HCT116 (cell line): ENCODE measurements at regions not wholly inside any gene's neighbourhood (a gene's known extent, or its start where the extent isn't known, plus 50 kb on each side); places are given as distances from the start of the nearest gene placed in this dataset.

ENCODE experiments used
- ATAC-seq: fragments of 200-7000 bp; cut with Tn5 transposase; 2 replicates; pipeline ENCODE4 v1.9.1; 2020; ENCODE audit warnings: mild to moderate bottlenecking, moderate library complexity
- BruUV-seq: library from RNA; stranded (reverse); fragments of 400-500 nt; replicated peaks from 2 replicates; lab custom pipeline; 2021; lab: Mats Ljungman, UMichigan
- CTCF ChIA-PET: fragments of 300-600 bp; sonication (Branson Sonifier 250); formaldehyde crosslinking; loops from one replicate; lab custom pipeline; 2021; ENCODE audit warnings: antibody characterized with exemption; lab: Charles Lee
- POLR2A ChIA-PET: fragments of 300-600, 350-600 bp; sonication (Branson Sonifier 250); formaldehyde crosslinking; loops from one replicate; lab custom pipeline; 2021; ENCODE audit warnings: antibody characterized with exemption; lab: Charles Lee
- RAD21 ChIA-PET, 2 experiments: fragments of 300-600 bp; sonication (Branson Sonifier 250); formaldehyde crosslinking; loops; one replicate each; lab custom pipeline; 2023; ENCODE audit warnings: low total read pairs in 2 of 2; ENCODE audit not compliant: uncharacterized antibody in 2 of 2, unreplicated experiment in 2 of 2, low non-redundant PET in 1 of 2; lab: Charles Lee
- DNase-seq: peaks from one replicate; pipeline ENCODE4 v3.0.0-alpha.2; 2010; ENCODE audit warnings: low read depth, low spot score
- H2AFZ ChIP-seq: fragments of 200-600 bp; shearing (Covaris generic), sonication (generic); 2 replicates; pipeline ENCODE4 v1.6.1; 2017; ENCODE audit warnings: low read depth, mixed run types, mixed read lengths, antibody characterized with exemption, low read length; ENCODE audit not compliant: poor library complexity, severe bottlenecking
- H3K27ac ChIP-seq: 2 replicates; pipeline ENCODE4 v1.5.1; 2012; ENCODE audit warnings: low read depth, low read length
- H3K27me3 ChIP-seq: fragments of 200-600 bp; sonication (generic); 2 replicates; pipeline ENCODE4 v1.6.1; 2016; ENCODE audit warnings: mixed run types, low read length, mixed read lengths; ENCODE audit not compliant: insufficient read depth
- H3K36me3 ChIP-seq, 2 experiments: fragments of 200-500 bp in 1 of 2; fragments of 200-600 bp in 1 of 2; sonication (Bioruptor generic) in 1 of 2; sonication (generic) in 1 of 2; 2 replicates each; pipeline versions ENCODE4 v1.5.1 to v1.6.1; 2014 to 2016; ENCODE audit warnings: low read length in 2 of 2, inconsistent platforms in 1 of 2, mixed read lengths in 1 of 2, mixed run types in 1 of 2; ENCODE audit not compliant: insufficient read depth in 2 of 2, control insufficient read depth in 1 of 2
- H3K4me1 ChIP-seq, 2 experiments: fragments of 200-600 bp in 1 of 2; sonication (generic) in 1 of 2; 2 replicates each; pipeline versions ENCODE4 v1.5.1 to v1.6.1; 2012 to 2017; ENCODE audit warnings: low read length in 2 of 2, inconsistent platforms in 1 of 2, mild to moderate bottlenecking in 1 of 2, mixed read lengths in 1 of 2, mixed run types in 1 of 2, moderate library complexity in 1 of 2; ENCODE audit not compliant: insufficient read depth in 2 of 2, control insufficient read depth in 1 of 2
- H3K4me2 ChIP-seq: fragments of 200-600 bp; sonication (generic); 2 replicates; pipeline ENCODE4 v1.6.1; 2017; ENCODE audit warnings: mixed run types, low read length, mixed read lengths
- H3K4me3 ChIP-seq, 2 experiments: fragments of 200-600 bp in 1 of 2; sonication (generic) in 1 of 2; replicated peaks in 1 of 2; 2 replicates each; pipeline ENCODE4 v1.5.1; 2011 to 2016; ENCODE audit warnings: low read length in 2 of 2, control low read depth in 1 of 2, low read depth in 1 of 2, mild to moderate bottlenecking in 1 of 2, mixed read lengths in 1 of 2, mixed run types in 1 of 2
- H3K79me2 ChIP-seq: fragments of 200-600 bp; sonication (generic); 2 replicates; pipeline ENCODE4 v1.6.1; 2017; ENCODE audit warnings: mild to moderate bottlenecking, mixed run types, low read length, moderate library complexity, mixed read lengths; ENCODE audit not compliant: insufficient read depth
- H3K9ac ChIP-seq: fragments of 200-600 bp; sonication (generic); 2 replicates; pipeline ENCODE4 v1.6.1; 2016; ENCODE audit warnings: low read length, mixed read lengths
- H3K9me2 ChIP-seq: fragments of 200-600 bp; sonication (generic), shearing (Covaris generic); 2 replicates; pipeline ENCODE4 v1.6.1; 2017; ENCODE audit warnings: mixed run types, mild to moderate bottlenecking, moderate library complexity; ENCODE audit not compliant: insufficient read depth
- H3K9me3 ChIP-seq, 2 experiments: fragments of 200-500 bp in 1 of 2; fragments of 200-600 bp in 1 of 2; sonication (Bioruptor generic) in 1 of 2; sonication (generic) in 1 of 2; 2 replicates each; pipeline ENCODE4 v1.6.1; 2014 to 2017; ENCODE audit warnings: low read length in 2 of 2, mixed read lengths in 2 of 2, inconsistent platforms in 1 of 2, low read depth in 1 of 2, mild to moderate bottlenecking in 1 of 2, mixed run types in 1 of 2, moderate library complexity in 1 of 2; ENCODE audit not compliant: control insufficient read depth in 1 of 2, insufficient read depth in 1 of 2
- H4K20me1 ChIP-seq: fragments of 200-600 bp; sonication (generic), shearing (Covaris generic); 2 replicates; pipeline ENCODE4 v1.6.1; 2017; ENCODE audit warnings: mixed run types, mild to moderate bottlenecking, moderate library complexity; ENCODE audit not compliant: insufficient read depth
- CBX3 ChIP-seq: IDR thresholded peaks from 2 replicates; pipeline ENCODE4 v1.6.1; 2012; ENCODE audit warnings: low read depth
- EGR1 ChIP-seq: IDR thresholded peaks from 2 replicates; pipeline ENCODE4 v1.6.1; 2012; ENCODE audit warnings: low read depth
- EZH2phosphoT487 ChIP-seq: fragments of 200-600 bp; IDR thresholded peaks from 2 replicates; pipeline ENCODE4 v1.6.1; 2018; ENCODE audit warnings: antibody characterized with exemption, borderline replicate concordance
- JUND ChIP-seq: IDR thresholded peaks from 2 replicates; pipeline ENCODE4 v1.6.1; 2012
- POLR2A ChIP-seq: IDR thresholded peaks from 2 replicates; pipeline ENCODE4 v1.7.0; 2011; ENCODE audit warnings: borderline replicate concordance; ENCODE audit not compliant: insufficient read depth, insufficient read length; ENCODE audit errors: extremely low read depth
- SP1 ChIP-seq: IDR thresholded peaks from 2 replicates; pipeline ENCODE4 v1.6.1; 2012; ENCODE audit warnings: low read depth
- SRF ChIP-seq: IDR thresholded peaks from 2 replicates; pipeline ENCODE4 v1.6.1; 2012; ENCODE audit warnings: low read depth
- YY1 ChIP-seq: IDR thresholded peaks from 2 replicates; pipeline ENCODE4 v1.6.1; 2011; ENCODE audit warnings: low read length, low read depth, moderate library complexity, mild to moderate bottlenecking; ENCODE audit not compliant: insufficient replicate concordance; ENCODE audit errors: extremely low read depth
- ZFX ChIP-seq: fragments of 450-650 bp; IDR thresholded peaks from 2 replicates; pipeline ENCODE4 v1.6.1; 2017
- intact Hi-C: fragments of 100-400 bp; cut with micrococcal nuclease; formaldehyde crosslinking; loops from 2 replicates; pipeline ENCODE4 v1.10.0; 2022
- TF ChIP-seq, protein P1 (sequence below), 3 experiments: fragments of 200-600 bp in 1 of 3; sonication (generic) in 1 of 3; IDR thresholded peaks in 2 of 3; conservative IDR thresholded peaks in 1 of 3; 2 replicates each; pipeline ENCODE4 v1.5.1; 2012 to 2017; ENCODE audit warnings: low read depth in 2 of 3, low read length in 2 of 3, antibody characterized with exemption in 1 of 3, borderline replicate concordance in 1 of 3, control low read depth in 1 of 3, mild to moderate bottlenecking in 1 of 3, mixed read lengths in 1 of 3, mixed run types in 1 of 3, moderate library complexity in 1 of 3; ENCODE audit not compliant: insufficient read depth in 1 of 3
- TF ChIP-seq, protein P2 (sequence below): IDR thresholded peaks from 2 replicates; pipeline ENCODE4 v1.6.1; 2012

DNA sequence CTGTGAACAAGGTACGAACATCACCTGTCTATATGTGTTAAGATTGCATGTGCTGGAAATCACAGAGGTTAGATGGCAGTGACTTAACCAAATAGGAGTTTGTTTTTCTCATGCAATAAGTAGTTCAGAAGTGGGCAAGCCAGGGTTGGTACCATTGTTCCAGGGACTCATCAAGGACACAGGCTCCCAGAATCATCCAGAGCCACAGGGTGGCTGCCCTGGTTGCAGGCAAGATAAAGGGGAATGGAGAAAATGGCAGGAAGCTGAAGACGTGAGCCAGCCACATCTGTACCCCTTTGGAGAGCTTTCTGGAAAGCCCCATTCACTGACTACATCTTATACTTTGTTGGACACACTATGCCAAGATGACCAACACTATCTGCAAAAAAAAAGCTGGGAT is 126.0 kb upstream of the IL12B start:
- H3K36me3 ChIP-seq: no peaks in the 10 kb centered on the region
- intact Hi-C loops: no loop called here
- ChIA-PET CTCF (no interaction called here), POLR2A (interaction anchor here (1.4 kb wide), 1 partner anchor 49 kb away, joined by 3 read pairs; no protein-coding TSS in a partner anchor), RAD21 (no interaction called here)
- H3K4me1 ChIP-seq: peaks cover 5 to 25% of the 10 kb centered on the region in 2 experiments
- TF ChIP-seq EGR1 (no peak), CBX3 (no peak), SRF (no peak), YY1 (no peak), POLR2A (no peak), JUND (no peak), EZH2phosphoT487 (no peak), ZFX (no peak), SP1 (no peak)
- TF ChIP-seq, protein P1, sequence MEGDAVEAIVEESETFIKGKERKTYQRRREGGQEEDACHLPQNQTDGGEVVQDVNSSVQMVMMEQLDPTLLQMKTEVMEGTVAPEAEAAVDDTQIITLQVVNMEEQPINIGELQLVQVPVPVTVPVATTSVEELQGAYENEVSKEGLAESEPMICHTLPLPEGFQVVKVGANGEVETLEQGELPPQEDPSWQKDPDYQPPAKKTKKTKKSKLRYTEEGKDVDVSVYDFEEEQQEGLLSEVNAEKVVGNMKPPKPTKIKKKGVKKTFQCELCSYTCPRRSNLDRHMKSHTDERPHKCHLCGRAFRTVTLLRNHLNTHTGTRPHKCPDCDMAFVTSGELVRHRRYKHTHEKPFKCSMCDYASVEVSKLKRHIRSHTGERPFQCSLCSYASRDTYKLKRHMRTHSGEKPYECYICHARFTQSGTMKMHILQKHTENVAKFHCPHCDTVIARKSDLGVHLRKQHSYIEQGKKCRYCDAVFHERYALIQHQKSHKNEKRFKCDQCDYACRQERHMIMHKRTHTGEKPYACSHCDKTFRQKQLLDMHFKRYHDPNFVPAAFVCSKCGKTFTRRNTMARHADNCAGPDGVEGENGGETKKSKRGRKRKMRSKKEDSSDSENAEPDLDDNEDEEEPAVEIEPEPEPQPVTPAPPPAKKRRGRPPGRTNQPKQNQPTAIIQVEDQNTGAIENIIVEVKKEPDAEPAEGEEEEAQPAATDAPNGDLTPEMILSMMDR (IDR thresholded peaks at IDR 0.05 in 2 of 3, conservative IDR thresholded peaks at IDR 0.05 in 1 of 3; ENCODE audit: borderline replicate concordance in 1 of 3, insufficient read depth in 1 of 3, low read depth in 2 of 3, low read length in 2 of 3): no peak
- TF ChIP-seq, protein P2, sequence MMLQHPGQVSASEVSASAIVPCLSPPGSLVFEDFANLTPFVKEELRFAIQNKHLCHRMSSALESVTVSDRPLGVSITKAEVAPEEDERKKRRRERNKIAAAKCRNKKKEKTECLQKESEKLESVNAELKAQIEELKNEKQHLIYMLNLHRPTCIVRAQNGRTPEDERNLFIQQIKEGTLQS: no peak
- 0 out of 2 replicates have a peak overlapping the region, but pooled peaks have one; percentile 6 for H3K4me2 ChIP-seq
- no TSS peak for BruUV-seq
- H3K79me2 ChIP-seq: no peaks in the 10 kb centered on the region
- H4K20me1 ChIP-seq: no peaks in the 10 kb centered on the region
- H3K4me3 ChIP-seq: no peak overlapping the region
- no peak overlapping the region for H2AFZ ChIP-seq
- no peak overlapping the region for H3K9ac ChIP-seq
- H3K27ac ChIP-seq: no peak overlapping the region
- no peaks in the 10 kb centered on the region for H3K9me3 ChIP-seq
- no peaks in the 10 kb centered on the region for H3K9me2 ChIP-seq
- ATAC-seq (no peak), DNase-seq (no peak)
- H3K27me3 ChIP-seq: no peaks in the 10 kb centered on the region
